Sigmoid colon (tissue), 6 donors: ENCODE measurements at regions not wholly inside any gene's neighbourhood (a gene's known extent, or its start where the extent isn't known, plus 50 kb on each side); places are given as distances from the start of the nearest gene placed in this dataset.

Experiments used
- DNase-seq: peaks from one replicate; pipeline ENCODE4 v3.0.0-alpha.2; 2019
- H3K27ac ChIP-seq, 4 donors: fragments of 200-600 bp; sonication (generic); one replicate each; pipeline ENCODE4 v1.5.1; 2016 to 2019; ENCODE audit warnings: mild to moderate bottlenecking in 1 of 4
- H3K27me3 ChIP-seq, 3 donors: fragments of 200-600 bp; sonication (generic); one replicate each; pipeline ENCODE4 v1.5.1; 2019; ENCODE audit warnings: mild to moderate bottlenecking in 1 of 3
- H3K36me3 ChIP-seq, 4 donors: fragments of 200-600 bp; sonication (generic); one replicate each; pipeline ENCODE4 v1.5.1; 2016 to 2019
- H3K4me1 ChIP-seq, 4 donors: fragments of 200-600 bp; sonication (generic); one replicate each; pipeline ENCODE4 v1.5.1; 2017 to 2019
- H3K4me3 ChIP-seq, 4 donors: fragments of 200-600 bp; sonication (generic); one replicate each; pipeline ENCODE4 v1.5.1; 2017 to 2019; ENCODE audit warnings: mild to moderate bottlenecking in 2 of 4, moderate library complexity in 1 of 4
- H3K9me3 ChIP-seq, 4 donors: fragments of 200-600 bp in 3 of 4; sonication (generic) in 3 of 4; one replicate each; pipeline versions ENCODE4 v1.5.1 to v1.6.1; 2013 to 2019
- CTCF ChIP-seq, 4 experiments: fragments of 450-650 bp in 3 of 4; fragments of 200-600 bp in 1 of 4; IDR thresholded peaks; one replicate each; pipeline ENCODE4 v1.5.1; 2016 to 2019; ENCODE audit warnings: antibody characterized with exemption in 4 of 4, mild to moderate bottlenecking in 3 of 4, moderate library complexity in 2 of 4
- EP300 ChIP-seq, 4 donors: sonication (generic); formaldehyde crosslinking; IDR thresholded peaks; one replicate each; pipeline ENCODE4 v1.6.1; 2017; ENCODE audit warnings: antibody characterized with exemption in 4 of 4
- POLR2A ChIP-seq, 2 donors: fragments of 450-650 bp; IDR thresholded peaks; one replicate each; pipeline ENCODE4 v1.6.1; 2016; ENCODE audit warnings: antibody characterized with exemption in 2 of 2, mild to moderate bottlenecking in 2 of 2, moderate library complexity in 2 of 2
- POLR2AphosphoS5 ChIP-seq, 4 donors: sonication (generic); formaldehyde crosslinking; IDR thresholded peaks; one replicate each; pipeline ENCODE4 v1.6.1; 2017; ENCODE audit warnings: antibody characterized with exemption in 4 of 4
- WGBS, 2 donors: extraction: QIAGEN DNeasy Blood & Tissue Kit; methylation state at CpG; one replicate each; pipeline ENCODE4 v1.1.7; 2013; 5-methylcytosine and 5-hydroxymethylcytosine counted together
- intact Hi-C: fragments of 100-400 bp; cut with DNase I; formaldehyde crosslinking; loops from one replicate; pipeline ENCODE4 v1.15.1; 2023
- donor health status: healthy with polysubstance abuse.
- donor health status: healthy.

GRCh38 chr2:123738643-123739042 is 286.4 kb upstream of the CNTNAP5 start:
- Histone ChIP-seq H3K27ac (no peak overlapping the region), H3K36me3 (no peaks in the 10 kb centered on the region), H3K27me3 (no peaks in the 10 kb centered on the region), H3K9me3 (peaks cover 0 to 2% (median 0%) of the 10 kb centered on the region in 4 donors), H3K4me3 (no peak overlapping the region), H3K4me1 (no peaks in the 10 kb centered on the region)
- 59 to 62% methylated on average over 1 of the region's 1 CpG for WGBS, 2 donors
- intact Hi-C loops, result no loop called here
- no peak for TF ChIP-seq EP300 (IDR thresholded peaks at IDR 0.05)
- no peak for TF ChIP-seq POLR2A (IDR thresholded peaks at IDR 0.05)
- no peak for TF ChIP-seq POLR2AphosphoS5 (IDR thresholded peaks at IDR 0.05)
- TF ChIP-seq CTCF (IDR thresholded peaks at IDR 0.05), result no peak
- DNase-seq, result no peak

GRCh38 chr2:123746006-123746405 is 279.1 kb upstream of the CNTNAP5 start:
- Histone ChIP-seq H3K9me3 (no peaks in the 10 kb centered on the region), H3K4me3 (no peak overlapping the region), H3K27me3 (no peaks in the 10 kb centered on the region), H3K27ac (no peak overlapping the region), H3K4me1 (no peaks in the 10 kb centered on the region), H3K36me3 (no peaks in the 10 kb centered on the region)
- intact Hi-C loops, result no loop called here
- 58 to 71% methylated on average over 1 of the region's 1 CpG for WGBS, 2 donors
- TF ChIP-seq POLR2A (IDR thresholded peaks at IDR 0.05) (no peak), CTCF (IDR thresholded peaks at IDR 0.05) (no peak), POLR2AphosphoS5 (IDR thresholded peaks at IDR 0.05) (no peak), EP300 (IDR thresholded peaks at IDR 0.05) (no peak)
- no peak for DNase-seq

- TF ChIP-seq CTCF (IDR thresholded peaks at IDR 0.05) (no peak), POLR2A (IDR thresholded peaks at IDR 0.05) (no peak)
- intact Hi-C loops, result no loop called here
- 65 to 83% methylated on average over 2 of the region's 2 CpGs for WGBS, 2 donors
Observed at GRCh38 chr2:123747326-123747725, 277.8 kb upstream of the CNTNAP5 start.

GRCh38 chr2:123762221-123762620 is 262.9 kb upstream of the CNTNAP5 start:
- DNase-seq, result no peak
- no peak for TF ChIP-seq POLR2A (IDR thresholded peaks at IDR 0.05)
- TF ChIP-seq POLR2AphosphoS5 (IDR thresholded peaks at IDR 0.05), result no peak
- TF ChIP-seq CTCF (IDR thresholded peaks at IDR 0.05), result no peak
- Histone ChIP-seq H3K36me3 (no peaks in the 10 kb centered on the region), H3K27me3 (no peaks in the 10 kb centered on the region), H3K9me3 (peaks cover 0 to 2% (median 0%) of the 10 kb centered on the region in 4 donors), H3K4me1 (no peaks in the 10 kb centered on the region), H3K4me3 (no peak overlapping the region), H3K27ac (no peak overlapping the region)
- intact Hi-C loops, result no loop called here
- WGBS, 2 donors, result 81 to 90% methylated on average over 6 of the region's 6 CpGs

More at GRCh38 chr2:123747326-123747725, 277.8 kb upstream of the CNTNAP5 start:
- H3K4me1 ChIP-seq, result no peaks in the 10 kb centered on the region
- H3K27me3 ChIP-seq, result no peaks in the 10 kb centered on the region
- no peak overlapping the region for H3K4me3 ChIP-seq
- H3K27ac ChIP-seq, result no peak overlapping the region
- DNase-seq, result no peak
- no peaks in the 10 kb centered on the region for H3K36me3 ChIP-seq
- no peaks in the 10 kb centered on the region for H3K9me3 ChIP-seq

- no peak overlapping the region for H3K27ac ChIP-seq
- WGBS, 2 donors, result 58 to 82% methylated on average over 2 of the region's 2 CpGs
- no peak overlapping the region for H3K4me3 ChIP-seq
- TF ChIP-seq EP300 (IDR thresholded peaks at IDR 0.05) (no peak), POLR2A (IDR thresholded peaks at IDR 0.05) (no peak), POLR2AphosphoS5 (IDR thresholded peaks at IDR 0.05) (no peak), CTCF (IDR thresholded peaks at IDR 0.05) (no peak)
- DNase-seq, result no peak
- no peaks in the 10 kb centered on the region for H3K36me3 ChIP-seq
- H3K9me3 ChIP-seq, result no peaks in the 10 kb centered on the region
- no peaks in the 10 kb centered on the region for H3K4me1 ChIP-seq
- H3K27me3 ChIP-seq, result no peaks in the 10 kb centered on the region
- intact Hi-C loops, result no loop called here
Observed at GRCh38 chr2:123768233-123768632, 256.9 kb upstream of the CNTNAP5 start.
